Breast epithelium (tissue), 3 donors: ENCODE measurements at regions not wholly inside any gene's neighbourhood (a gene's known extent, or its start where the extent isn't known, plus 50 kb on each side); places are given as distances from the start of the nearest gene placed in this dataset.

ENCODE experiments used
- POLR2AphosphoS5 ChIP-seq, 3 donors: sonication (generic); formaldehyde crosslinking; IDR thresholded peaks; one replicate each; pipeline ENCODE4 v1.6.1; 2017; ENCODE audit warnings: antibody characterized with exemption in 3 of 3
- TF ChIP-seq, protein P1 (sequence below), 3 donors: fragments of 450-650 bp; IDR thresholded peaks; one replicate each; pipeline ENCODE4 v1.5.1; 2016 to 2017; ENCODE audit warnings: antibody characterized with exemption in 3 of 3, mild to moderate bottlenecking in 3 of 3, moderate library complexity in 3 of 3

DNA sequence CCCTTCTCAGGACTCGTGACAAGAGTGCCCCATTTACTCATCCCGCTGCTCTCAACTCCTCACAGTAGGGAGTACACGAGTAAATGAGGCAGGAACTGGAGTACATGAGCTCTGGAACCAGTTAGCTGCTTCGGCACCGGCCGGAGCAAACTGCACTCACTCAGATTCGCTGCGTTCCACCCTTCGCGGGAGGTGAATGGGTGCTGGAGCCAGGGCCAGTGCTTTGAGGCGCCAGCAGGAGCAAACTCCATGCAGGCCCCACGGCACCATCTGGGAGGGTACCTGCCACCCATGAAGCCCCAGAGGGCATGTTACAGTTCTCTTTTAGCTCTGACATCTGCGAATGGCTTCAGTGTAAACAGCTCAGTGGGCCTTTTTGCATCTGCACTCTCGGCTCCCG, 315.5 kb upstream of the GK2 start:
- TF ChIP-seq, protein P1, sequence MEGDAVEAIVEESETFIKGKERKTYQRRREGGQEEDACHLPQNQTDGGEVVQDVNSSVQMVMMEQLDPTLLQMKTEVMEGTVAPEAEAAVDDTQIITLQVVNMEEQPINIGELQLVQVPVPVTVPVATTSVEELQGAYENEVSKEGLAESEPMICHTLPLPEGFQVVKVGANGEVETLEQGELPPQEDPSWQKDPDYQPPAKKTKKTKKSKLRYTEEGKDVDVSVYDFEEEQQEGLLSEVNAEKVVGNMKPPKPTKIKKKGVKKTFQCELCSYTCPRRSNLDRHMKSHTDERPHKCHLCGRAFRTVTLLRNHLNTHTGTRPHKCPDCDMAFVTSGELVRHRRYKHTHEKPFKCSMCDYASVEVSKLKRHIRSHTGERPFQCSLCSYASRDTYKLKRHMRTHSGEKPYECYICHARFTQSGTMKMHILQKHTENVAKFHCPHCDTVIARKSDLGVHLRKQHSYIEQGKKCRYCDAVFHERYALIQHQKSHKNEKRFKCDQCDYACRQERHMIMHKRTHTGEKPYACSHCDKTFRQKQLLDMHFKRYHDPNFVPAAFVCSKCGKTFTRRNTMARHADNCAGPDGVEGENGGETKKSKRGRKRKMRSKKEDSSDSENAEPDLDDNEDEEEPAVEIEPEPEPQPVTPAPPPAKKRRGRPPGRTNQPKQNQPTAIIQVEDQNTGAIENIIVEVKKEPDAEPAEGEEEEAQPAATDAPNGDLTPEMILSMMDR (IDR thresholded peaks at IDR 0.05) = no peak
- no peak for TF ChIP-seq POLR2AphosphoS5 (IDR thresholded peaks at IDR 0.05)
